ENCODE measurements at regions not wholly inside any gene's neighbourhood (a gene's known extent, or its start where the extent isn't known, plus 50 kb on each side); places are given as distances from the start of the nearest gene placed in this dataset.
"Not testable (repeated sequence)": the region's sequence is repeated elsewhere in the genome, so short reads cannot be mapped to it uniquely, and the experiment has no call there.

GRCh38 chr12:19625551-19625950, 186.3 kb downstream of the AEBP2 start:
- DNase-seq (ENCODE audit: low read depth, low spot score): not testable (repeated sequence)

- DNase-seq (ENCODE audit: low read depth, low spot score): no peak
Observed at GRCh38 chr12:19627719-19628118, 188.4 kb downstream of the AEBP2 start.

- DNase-seq (ENCODE audit: low read depth, low spot score): no peak
Observed at GRCh38 chr12:19630536-19630935, 191.2 kb downstream of the AEBP2 start.

- no peak for DNase-seq (ENCODE audit: low read depth, low spot score)
Observed at GRCh38 chr12:19633194-19633593, 193.9 kb downstream of the AEBP2 start.

- DNase-seq (ENCODE audit: low read depth, low spot score): no peak
Observed at GRCh38 chr12:19633641-19634040, 194.3 kb downstream of the AEBP2 start.

- DNase-seq (ENCODE audit: low read depth, low spot score): no peak
Observed at GRCh38 chr12:19639781-19640415, 200.6 kb downstream of the AEBP2 start.

- no peak for DNase-seq (ENCODE audit: low read depth, low spot score)
Observed at GRCh38 chr12:19641235-19642080, 202.2 kb downstream of the AEBP2 start.

GRCh38 chr12:19642345-19642744, 203.1 kb downstream of the AEBP2 start:
- no peak for DNase-seq (ENCODE audit: low read depth, low spot score)

- peak; percentile 71 for DNase-seq (ENCODE audit: low read depth, low spot score)
Observed at GRCh38 chr12:19643635-19644034, 204.3 kb downstream of the AEBP2 start.

- DNase-seq (ENCODE audit: low read depth, low spot score): no peak
Observed at GRCh38 chr12:19644571-19644970, 205.3 kb downstream of the AEBP2 start.

- DNase-seq (ENCODE audit: low read depth, low spot score): no peak
Observed at GRCh38 chr12:19645823-19646222, 206.5 kb downstream of the AEBP2 start.

GRCh38 chr12:19646599-19646998, 207.3 kb downstream of the AEBP2 start:
- no peak for DNase-seq (ENCODE audit: low read depth, low spot score)

- no peak for DNase-seq (ENCODE audit: low read depth, low spot score)
Observed at GRCh38 chr12:19647806-19648556, 208.7 kb downstream of the AEBP2 start.

GRCh38 chr12:19648591-19648990, 209.3 kb downstream of the AEBP2 start:
- no peak for DNase-seq (ENCODE audit: low read depth, low spot score)

GRCh38 chr12:19652386-19652785, 213.1 kb downstream of the AEBP2 start:
- DNase-seq (ENCODE audit: low read depth, low spot score): no peak

- no peak for DNase-seq (ENCODE audit: low read depth, low spot score)
Observed at GRCh38 chr12:19654650-19655376, 215.5 kb downstream of the AEBP2 start.

GRCh38 chr12:19657118-19657731, 217.9 kb downstream of the AEBP2 start:
- DNase-seq (ENCODE audit: low read depth, low spot score): no peak

- DNase-seq (ENCODE audit: low read depth, low spot score): no peak
Observed at GRCh38 chr12:19657732-19658130, 218.4 kb downstream of the AEBP2 start.

GRCh38 chr12:19659086-19659485, 219.8 kb downstream of the AEBP2 start:
- DNase-seq (ENCODE audit: low read depth, low spot score): no peak

- no peak for DNase-seq (ENCODE audit: low read depth, low spot score)
Observed at GRCh38 chr12:19659501-19659900, 220.2 kb downstream of the AEBP2 start.

Measured in ELF-1 (cell line).